ENCODE measurements at regions not wholly inside any gene's neighbourhood (a gene's known extent, or its start where the extent isn't known, plus 50 kb on each side); places are given as distances from the start of the nearest gene placed in this dataset.

DNA sequence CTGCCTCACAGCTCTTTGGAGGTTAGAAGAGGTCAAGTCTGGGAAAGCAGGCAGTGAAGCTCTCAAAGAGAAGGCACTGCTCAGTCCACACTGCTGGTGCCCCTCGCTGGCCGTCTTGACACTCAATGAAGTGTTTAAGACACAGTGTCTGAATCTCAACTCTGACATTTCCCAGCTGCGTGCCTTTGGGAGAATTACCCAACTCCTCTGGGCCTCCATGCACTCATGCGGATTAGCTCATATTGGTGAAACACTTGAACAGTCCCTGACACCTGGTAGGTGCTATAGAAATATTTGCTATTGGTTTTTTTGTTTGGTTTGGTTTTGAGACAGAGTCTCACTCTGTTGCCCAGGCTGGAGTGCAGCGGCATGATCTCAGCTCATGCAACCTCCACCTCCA lies 281.0 kb downstream of the SRBD1 start:
- TF ChIP-seq, protein P1, sequence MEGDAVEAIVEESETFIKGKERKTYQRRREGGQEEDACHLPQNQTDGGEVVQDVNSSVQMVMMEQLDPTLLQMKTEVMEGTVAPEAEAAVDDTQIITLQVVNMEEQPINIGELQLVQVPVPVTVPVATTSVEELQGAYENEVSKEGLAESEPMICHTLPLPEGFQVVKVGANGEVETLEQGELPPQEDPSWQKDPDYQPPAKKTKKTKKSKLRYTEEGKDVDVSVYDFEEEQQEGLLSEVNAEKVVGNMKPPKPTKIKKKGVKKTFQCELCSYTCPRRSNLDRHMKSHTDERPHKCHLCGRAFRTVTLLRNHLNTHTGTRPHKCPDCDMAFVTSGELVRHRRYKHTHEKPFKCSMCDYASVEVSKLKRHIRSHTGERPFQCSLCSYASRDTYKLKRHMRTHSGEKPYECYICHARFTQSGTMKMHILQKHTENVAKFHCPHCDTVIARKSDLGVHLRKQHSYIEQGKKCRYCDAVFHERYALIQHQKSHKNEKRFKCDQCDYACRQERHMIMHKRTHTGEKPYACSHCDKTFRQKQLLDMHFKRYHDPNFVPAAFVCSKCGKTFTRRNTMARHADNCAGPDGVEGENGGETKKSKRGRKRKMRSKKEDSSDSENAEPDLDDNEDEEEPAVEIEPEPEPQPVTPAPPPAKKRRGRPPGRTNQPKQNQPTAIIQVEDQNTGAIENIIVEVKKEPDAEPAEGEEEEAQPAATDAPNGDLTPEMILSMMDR (IDR thresholded peaks at IDR 0.05; ENCODE audit: insufficient read depth, low read length): no peak
- TF ChIP-seq, protein P2, sequence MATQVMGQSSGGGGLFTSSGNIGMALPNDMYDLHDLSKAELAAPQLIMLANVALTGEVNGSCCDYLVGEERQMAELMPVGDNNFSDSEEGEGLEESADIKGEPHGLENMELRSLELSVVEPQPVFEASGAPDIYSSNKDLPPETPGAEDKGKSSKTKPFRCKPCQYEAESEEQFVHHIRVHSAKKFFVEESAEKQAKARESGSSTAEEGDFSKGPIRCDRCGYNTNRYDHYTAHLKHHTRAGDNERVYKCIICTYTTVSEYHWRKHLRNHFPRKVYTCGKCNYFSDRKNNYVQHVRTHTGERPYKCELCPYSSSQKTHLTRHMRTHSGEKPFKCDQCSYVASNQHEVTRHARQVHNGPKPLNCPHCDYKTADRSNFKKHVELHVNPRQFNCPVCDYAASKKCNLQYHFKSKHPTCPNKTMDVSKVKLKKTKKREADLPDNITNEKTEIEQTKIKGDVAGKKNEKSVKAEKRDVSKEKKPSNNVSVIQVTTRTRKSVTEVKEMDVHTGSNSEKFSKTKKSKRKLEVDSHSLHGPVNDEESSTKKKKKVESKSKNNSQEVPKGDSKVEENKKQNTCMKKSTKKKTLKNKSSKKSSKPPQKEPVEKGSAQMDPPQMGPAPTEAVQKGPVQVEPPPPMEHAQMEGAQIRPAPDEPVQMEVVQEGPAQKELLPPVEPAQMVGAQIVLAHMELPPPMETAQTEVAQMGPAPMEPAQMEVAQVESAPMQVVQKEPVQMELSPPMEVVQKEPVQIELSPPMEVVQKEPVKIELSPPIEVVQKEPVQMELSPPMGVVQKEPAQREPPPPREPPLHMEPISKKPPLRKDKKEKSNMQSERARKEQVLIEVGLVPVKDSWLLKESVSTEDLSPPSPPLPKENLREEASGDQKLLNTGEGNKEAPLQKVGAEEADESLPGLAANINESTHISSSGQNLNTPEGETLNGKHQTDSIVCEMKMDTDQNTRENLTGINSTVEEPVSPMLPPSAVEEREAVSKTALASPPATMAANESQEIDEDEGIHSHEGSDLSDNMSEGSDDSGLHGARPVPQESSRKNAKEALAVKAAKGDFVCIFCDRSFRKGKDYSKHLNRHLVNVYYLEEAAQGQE (IDR thresholded peaks at IDR 0.05; ENCODE audit: insufficient replicate concordance, low read depth): no peak
- TF ChIP-seq POLR2AphosphoS5 (IDR thresholded peaks at IDR 0.05; ENCODE audit: low read depth): no peak
- no peak for TF ChIP-seq SPI1 (IDR thresholded peaks at IDR 0.05; ENCODE audit: borderline replicate concordance, low read depth)
- TF ChIP-seq GABPA (IDR thresholded peaks at IDR 0.05; ENCODE audit: low read depth): no peak
